GM21381 (cell line): ENCODE measurements at regions not wholly inside any gene's neighbourhood (a gene's known extent, or its start where the extent isn't known, plus 50 kb on each side); places are given as distances from the start of the nearest gene placed in this dataset.

Experiments used
- ATAC-seq: cut with Tn5 transposase; IDR thresholded peaks from one replicate; pipeline ENCODE4 v1.9.1; 2021; ENCODE audit warnings: mild to moderate bottlenecking, moderate library complexity; ENCODE audit not compliant: unreplicated experiment

GRCh38 chr6:109235481-109236038 is 140.3 kb downstream of the CEP57L1 start:
- no peak for ATAC-seq

- ATAC-seq: no peak
Observed at GRCh38 chr6:109230453-109230852, 135.1 kb downstream of the CEP57L1 start.

GRCh38 chr6:109229536-109229935 is 134.2 kb downstream of the CEP57L1 start:
- ATAC-seq: no peak

- no peak for ATAC-seq
Observed at GRCh38 chr6:109227646-109228045, 132.3 kb downstream of the CEP57L1 start.

GRCh38 chr6:109226353-109226752 is 131.0 kb downstream of the CEP57L1 start:
- no peak for ATAC-seq

- no peak for ATAC-seq
Observed at GRCh38 chr6:109225946-109226345, 130.6 kb downstream of the CEP57L1 start.

GRCh38 chr6:109224994-109225393 is 129.7 kb downstream of the CEP57L1 start:
- no peak for ATAC-seq

GRCh38 chr6:109224107-109224875 is 129.0 kb downstream of the CEP57L1 start:
- ATAC-seq: no peak

GRCh38 chr6:109222848-109223247 is 127.5 kb downstream of the CEP57L1 start:
- no peak for ATAC-seq

GRCh38 chr6:109221543-109222195 is 126.4 kb downstream of the CEP57L1 start:
- no peak for ATAC-seq
